SK-N-SH treated with all-trans-retinoic acid at 6 μM for 48 hours (cell line): ENCODE measurements at regions not wholly inside any gene's neighbourhood (a gene's known extent, or its start where the extent isn't known, plus 50 kb on each side); places are given as distances from the start of the nearest gene placed in this dataset.

Source experiments
- ATAC-seq: fragments of 200-7000 bp; cut with Tn5 transposase; 3 replicates; pipeline ENCODE4 v1.9.1; 2020; ENCODE audit warnings: mild to moderate bottlenecking, moderate library complexity
- ARNTL ChIP-seq: fragments of 450-650 bp; formaldehyde crosslinking; IDR thresholded peaks from 2 replicates; pipeline ENCODE4 v1.5.0; 2020; ENCODE audit warnings: low read depth, mild to moderate bottlenecking, moderate library complexity, borderline replicate concordance
- CSDC2 ChIP-seq: fragments of 250-450 bp; sonication (Bioruptor Pico); IDR thresholded peaks from 2 replicates; pipeline ENCODE4 v1.5.0; 2020; ENCODE audit warnings: mild to moderate bottlenecking, moderate library complexity
- ESRRG ChIP-seq: fragments of 250-450 bp; sonication (Bioruptor Pico); IDR thresholded peaks from 2 replicates; pipeline ENCODE4 v1.6.1; 2021; ENCODE audit warnings: mild to moderate bottlenecking
- GLIS3 ChIP-seq: fragments of 250-450 bp; sonication (Bioruptor Pico); IDR thresholded peaks from 2 replicates; pipeline ENCODE4 v1.5.0; 2020; ENCODE audit warnings: mild to moderate bottlenecking, moderate library complexity
- ISL1 ChIP-seq: fragments of 250-450 bp; sonication (Bioruptor Pico); IDR thresholded peaks from 2 replicates; pipeline ENCODE4 v2.1.2; 2022; ENCODE audit warnings: mild to moderate bottlenecking, moderate library complexity
- OSR1 ChIP-seq: fragments of 250-450 bp; sonication (Bioruptor Pico); IDR thresholded peaks from 2 replicates; pipeline ENCODE4 v1.8.0; 2022; ENCODE audit warnings: moderate library complexity, mild to moderate bottlenecking, inconsistent platforms
- PPARA ChIP-seq: fragments of 250-450 bp; sonication (Bioruptor Pico); IDR thresholded peaks from 2 replicates; pipeline ENCODE4 v1.5.0; 2020; ENCODE audit warnings: mild to moderate bottlenecking, borderline replicate concordance
- RARB ChIP-seq: fragments of 250-450 bp; sonication (Bioruptor Pico); IDR thresholded peaks from 2 replicates; pipeline ENCODE4 v1.8.0; 2021; ENCODE audit warnings: mild to moderate bottlenecking, moderate library complexity
- SNAI2 ChIP-seq: fragments of 250-450 bp; sonication (Bioruptor Pico); IDR thresholded peaks from 2 replicates; pipeline ENCODE4 v1.5.0; 2020; ENCODE audit warnings: mild to moderate bottlenecking, moderate library complexity
- TCF4 ChIP-seq: fragments of 250-450 bp; sonication (Bioruptor Pico); IDR thresholded peaks from 2 replicates; pipeline ENCODE4 v1.8.0; 2021; ENCODE audit warnings: mild to moderate bottlenecking, moderate library complexity, borderline replicate concordance
- TOX ChIP-seq: fragments of 250-450 bp; sonication (Bioruptor Pico); IDR thresholded peaks from 2 replicates; pipeline ENCODE4 v1.8.0; 2021; ENCODE audit warnings: mild to moderate bottlenecking, moderate library complexity, borderline replicate concordance
- ZC3H10 ChIP-seq: fragments of 250-450 bp; sonication (Bioruptor Pico); IDR thresholded peaks from 2 replicates; pipeline ENCODE4 v1.5.1; 2021; ENCODE audit warnings: mild to moderate bottlenecking, moderate library complexity
- ZFP3 ChIP-seq: fragments of 250-450 bp; sonication (Bioruptor Pico); IDR thresholded peaks from 2 replicates; pipeline ENCODE4 v1.5.0; 2020; ENCODE audit warnings: mild to moderate bottlenecking, moderate library complexity
- ZFP30 ChIP-seq: fragments of 450-650 bp; formaldehyde crosslinking; IDR thresholded peaks from 2 replicates; pipeline ENCODE4 v1.5.0; 2022; ENCODE audit warnings: mild to moderate bottlenecking, moderate library complexity
- ZNF70 ChIP-seq: fragments of 450-650 bp; formaldehyde crosslinking; IDR thresholded peaks from 2 replicates; pipeline ENCODE4 v1.5.0; 2020; ENCODE audit warnings: mild to moderate bottlenecking, moderate library complexity
- ZNF8 ChIP-seq: fragments of 450-650 bp; formaldehyde crosslinking; IDR thresholded peaks from 2 replicates; pipeline ENCODE4 v1.5.0; 2020; ENCODE audit warnings: mild to moderate bottlenecking, moderate library complexity
- TF ChIP-seq, protein P1 (sequence below): fragments of 250-450 bp; sonication (Bioruptor Pico); IDR thresholded peaks from 2 replicates; pipeline ENCODE4 v1.5.0; 2020; ENCODE audit warnings: mild to moderate bottlenecking, moderate library complexity
- TF ChIP-seq, protein P2 (sequence below): fragments of 250-450 bp; sonication (Bioruptor Pico); IDR thresholded peaks from 2 replicates; pipeline ENCODE4 v1.5.1; 2021; ENCODE audit warnings: mild to moderate bottlenecking, moderate library complexity
- TF ChIP-seq, protein P3 (sequence below): fragments of 250-450 bp; sonication (Bioruptor Pico); IDR thresholded peaks from 2 replicates; pipeline ENCODE4 v1.8.0; 2020; ENCODE audit warnings: mild to moderate bottlenecking, moderate library complexity, borderline replicate concordance
- TF ChIP-seq, protein P4 (sequence below): fragments of 250-450 bp; sonication (Bioruptor Pico); IDR thresholded peaks from 2 replicates; pipeline ENCODE4 v1.5.1; 2020; ENCODE audit warnings: low read depth, mild to moderate bottlenecking, moderate library complexity

DNA sequence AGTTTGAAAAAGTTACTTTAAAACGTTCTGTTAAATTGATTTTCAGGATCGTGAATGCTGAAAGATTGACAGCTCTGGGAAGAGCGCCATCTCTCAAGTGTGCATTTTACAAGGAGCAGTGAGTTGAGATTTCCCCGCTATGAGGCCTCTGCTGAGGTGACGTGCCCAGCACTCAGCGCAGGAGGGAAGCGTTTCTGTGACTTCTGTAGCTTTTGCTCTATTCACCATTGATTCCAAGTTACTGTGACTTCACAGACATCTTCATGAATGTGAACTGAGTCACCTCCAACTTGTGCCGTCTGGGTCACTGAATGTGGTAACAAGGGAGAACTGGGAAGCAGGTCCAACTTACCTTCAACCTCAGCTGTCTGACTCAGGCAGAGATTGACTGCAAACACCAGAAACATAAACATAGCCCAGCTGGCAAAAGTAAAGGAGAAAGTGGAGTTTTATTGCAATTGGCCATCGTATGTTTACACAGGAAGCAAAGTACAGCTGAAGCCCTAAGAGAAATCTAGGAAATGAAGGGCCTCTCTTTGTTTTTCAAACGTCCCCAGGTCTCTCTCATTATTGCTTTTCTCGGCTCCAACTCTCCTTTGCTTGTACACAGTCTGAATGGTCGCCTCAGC lies 428.8 kb upstream of the CLINT1 start:
- TF ChIP-seq ZNF70 = no peak
- no peak for TF ChIP-seq PPARA
- no peak for TF ChIP-seq TOX (CRISPR knock-in tag)
- TF ChIP-seq, protein P1, sequence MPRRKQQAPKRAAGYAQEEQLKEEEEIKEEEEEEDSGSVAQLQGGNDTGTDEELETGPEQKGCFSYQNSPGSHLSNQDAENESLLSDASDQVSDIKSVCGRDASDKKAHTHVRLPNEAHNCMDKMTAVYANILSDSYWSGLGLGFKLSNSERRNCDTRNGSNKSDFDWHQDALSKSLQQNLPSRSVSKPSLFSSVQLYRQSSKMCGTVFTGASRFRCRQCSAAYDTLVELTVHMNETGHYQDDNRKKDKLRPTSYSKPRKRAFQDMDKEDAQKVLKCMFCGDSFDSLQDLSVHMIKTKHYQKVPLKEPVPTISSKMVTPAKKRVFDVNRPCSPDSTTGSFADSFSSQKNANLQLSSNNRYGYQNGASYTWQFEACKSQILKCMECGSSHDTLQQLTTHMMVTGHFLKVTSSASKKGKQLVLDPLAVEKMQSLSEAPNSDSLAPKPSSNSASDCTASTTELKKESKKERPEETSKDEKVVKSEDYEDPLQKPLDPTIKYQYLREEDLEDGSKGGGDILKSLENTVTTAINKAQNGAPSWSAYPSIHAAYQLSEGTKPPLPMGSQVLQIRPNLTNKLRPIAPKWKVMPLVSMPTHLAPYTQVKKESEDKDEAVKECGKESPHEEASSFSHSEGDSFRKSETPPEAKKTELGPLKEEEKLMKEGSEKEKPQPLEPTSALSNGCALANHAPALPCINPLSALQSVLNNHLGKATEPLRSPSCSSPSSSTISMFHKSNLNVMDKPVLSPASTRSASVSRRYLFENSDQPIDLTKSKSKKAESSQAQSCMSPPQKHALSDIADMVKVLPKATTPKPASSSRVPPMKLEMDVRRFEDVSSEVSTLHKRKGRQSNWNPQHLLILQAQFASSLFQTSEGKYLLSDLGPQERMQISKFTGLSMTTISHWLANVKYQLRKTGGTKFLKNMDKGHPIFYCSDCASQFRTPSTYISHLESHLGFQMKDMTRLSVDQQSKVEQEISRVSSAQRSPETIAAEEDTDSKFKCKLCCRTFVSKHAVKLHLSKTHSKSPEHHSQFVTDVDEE (CRISPR knock-in tag) = no peak
- no peak for TF ChIP-seq GLIS3 (CRISPR knock-in tag)
- no peak for TF ChIP-seq ARNTL (CRISPR knock-in tag)
- no peak for TF ChIP-seq ISL1 (CRISPR knock-in tag)
- no peak for TF ChIP-seq TCF4 (CRISPR knock-in tag)
- TF ChIP-seq, protein P2, sequence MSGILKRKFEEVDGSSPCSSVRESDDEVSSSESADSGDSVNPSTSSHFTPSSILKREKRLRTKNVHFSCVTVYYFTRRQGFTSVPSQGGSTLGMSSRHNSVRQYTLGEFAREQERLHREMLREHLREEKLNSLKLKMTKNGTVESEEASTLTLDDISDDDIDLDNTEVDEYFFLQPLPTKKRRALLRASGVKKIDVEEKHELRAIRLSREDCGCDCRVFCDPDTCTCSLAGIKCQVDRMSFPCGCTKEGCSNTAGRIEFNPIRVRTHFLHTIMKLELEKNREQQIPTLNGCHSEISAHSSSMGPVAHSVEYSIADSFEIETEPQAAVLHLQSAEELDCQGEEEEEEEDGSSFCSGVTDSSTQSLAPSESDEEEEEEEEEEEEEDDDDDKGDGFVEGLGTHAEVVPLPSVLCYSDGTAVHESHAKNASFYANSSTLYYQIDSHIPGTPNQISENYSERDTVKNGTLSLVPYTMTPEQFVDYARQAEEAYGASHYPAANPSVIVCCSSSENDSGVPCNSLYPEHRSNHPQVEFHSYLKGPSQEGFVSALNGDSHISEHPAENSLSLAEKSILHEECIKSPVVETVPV (CRISPR knock-in tag) = no peak
- TF ChIP-seq CSDC2 = no peak
- TF ChIP-seq, all 23 proteins: peak for 0
- no peak for ATAC-seq

DNA sequence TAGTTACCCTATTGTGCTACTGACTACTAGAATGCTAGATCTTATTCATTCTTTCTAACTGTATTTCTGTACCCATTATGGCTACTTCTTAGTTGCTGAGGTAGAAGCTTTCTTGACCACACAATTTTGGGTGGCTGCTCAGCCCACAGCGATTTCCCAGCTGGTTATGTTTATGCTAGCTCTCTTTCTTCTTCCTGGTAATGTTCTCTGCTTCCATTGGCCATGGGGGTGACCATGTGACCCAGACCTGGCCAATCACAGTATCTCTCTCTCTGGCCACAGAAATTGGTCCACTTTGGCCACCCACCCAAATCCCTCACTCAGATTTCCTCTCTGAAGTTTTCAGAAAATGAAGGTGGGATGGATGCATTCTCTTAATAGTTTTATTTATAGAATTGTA lies 427.9 kb upstream of the CLINT1 start:
- ATAC-seq = no peak
- no peak for TF ChIP-seq ZFP30
- TF ChIP-seq SNAI2 (CRISPR knock-in tag) = no peak
- no peak for TF ChIP-seq ESRRG (CRISPR knock-in tag)
- no peak for TF ChIP-seq ZNF8
- no peak for TF ChIP-seq RARB (CRISPR knock-in tag)
- TF ChIP-seq ZC3H10 (CRISPR knock-in tag) = no peak
- TF ChIP-seq, protein P3, sequence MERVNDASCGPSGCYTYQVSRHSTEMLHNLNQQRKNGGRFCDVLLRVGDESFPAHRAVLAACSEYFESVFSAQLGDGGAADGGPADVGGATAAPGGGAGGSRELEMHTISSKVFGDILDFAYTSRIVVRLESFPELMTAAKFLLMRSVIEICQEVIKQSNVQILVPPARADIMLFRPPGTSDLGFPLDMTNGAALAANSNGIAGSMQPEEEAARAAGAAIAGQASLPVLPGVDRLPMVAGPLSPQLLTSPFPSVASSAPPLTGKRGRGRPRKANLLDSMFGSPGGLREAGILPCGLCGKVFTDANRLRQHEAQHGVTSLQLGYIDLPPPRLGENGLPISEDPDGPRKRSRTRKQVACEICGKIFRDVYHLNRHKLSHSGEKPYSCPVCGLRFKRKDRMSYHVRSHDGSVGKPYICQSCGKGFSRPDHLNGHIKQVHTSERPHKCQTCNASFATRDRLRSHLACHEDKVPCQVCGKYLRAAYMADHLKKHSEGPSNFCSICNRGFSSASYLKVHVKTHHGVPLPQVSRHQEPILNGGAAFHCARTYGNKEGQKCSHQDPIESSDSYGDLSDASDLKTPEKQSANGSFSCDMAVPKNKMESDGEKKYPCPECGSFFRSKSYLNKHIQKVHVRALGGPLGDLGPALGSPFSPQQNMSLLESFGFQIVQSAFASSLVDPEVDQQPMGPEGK (CRISPR knock-in tag) = no peak
- TF ChIP-seq, protein P4, sequence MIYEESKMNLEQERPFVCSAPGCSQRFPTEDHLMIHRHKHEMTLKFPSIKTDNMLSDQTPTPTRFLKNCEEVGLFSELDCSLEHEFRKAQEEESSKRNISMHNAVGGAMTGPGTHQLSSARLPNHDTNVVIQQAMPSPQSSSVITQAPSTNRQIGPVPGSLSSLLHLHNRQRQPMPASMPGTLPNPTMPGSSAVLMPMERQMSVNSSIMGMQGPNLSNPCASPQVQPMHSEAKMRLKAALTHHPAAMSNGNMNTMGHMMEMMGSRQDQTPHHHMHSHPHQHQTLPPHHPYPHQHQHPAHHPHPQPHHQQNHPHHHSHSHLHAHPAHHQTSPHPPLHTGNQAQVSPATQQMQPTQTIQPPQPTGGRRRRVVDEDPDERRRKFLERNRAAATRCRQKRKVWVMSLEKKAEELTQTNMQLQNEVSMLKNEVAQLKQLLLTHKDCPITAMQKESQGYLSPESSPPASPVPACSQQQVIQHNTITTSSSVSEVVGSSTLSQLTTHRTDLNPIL = no peak
- TF ChIP-seq, protein P1 (CRISPR knock-in tag) = no peak
- no peak for TF ChIP-seq ISL1 (CRISPR knock-in tag)
- TF ChIP-seq CSDC2 = no peak
- TF ChIP-seq PPARA = no peak
- TF ChIP-seq ARNTL (CRISPR knock-in tag) = no peak
- TF ChIP-seq ZFP3 (CRISPR knock-in tag) = no peak
- no peak for TF ChIP-seq TOX (CRISPR knock-in tag)

DNA sequence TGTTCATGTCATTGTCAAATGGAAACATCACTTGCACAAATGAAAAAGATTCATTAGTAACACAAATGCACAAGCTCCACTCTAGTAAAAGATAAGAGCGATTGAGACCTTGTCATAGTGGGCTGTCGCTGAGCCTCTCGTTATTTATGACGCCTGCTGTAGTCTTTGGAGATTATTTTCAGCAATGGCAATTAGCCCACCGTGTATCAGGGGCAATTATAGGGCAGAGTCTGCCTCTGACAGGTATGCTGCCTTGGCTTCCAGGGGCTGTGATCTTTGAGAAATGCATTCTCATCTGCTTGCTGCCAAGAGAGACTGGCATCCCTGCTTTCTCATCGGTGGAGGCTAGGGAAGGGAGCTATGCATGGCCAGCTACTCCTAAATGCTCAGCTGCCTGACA lies 426.8 kb upstream of the CLINT1 start:
- ATAC-seq = no peak
- TF ChIP-seq ZNF70 (no peak), OSR1 (CRISPR knock-in tag) (no peak), ISL1 (CRISPR knock-in tag) (no peak), ESRRG (CRISPR knock-in tag) (no peak), SNAI2 (CRISPR knock-in tag) (no peak), PPARA (no peak)
- TF ChIP-seq, protein P4 = no peak
- TF ChIP-seq, protein P3 (CRISPR knock-in tag) = no peak
- TF ChIP-seq, protein P1 (CRISPR knock-in tag) = no peak
